ENCODE measurements at regions not wholly inside any gene's neighbourhood (a gene's known extent, or its start where the extent isn't known, plus 50 kb on each side); places are given as distances from the start of the nearest gene placed in this dataset.

- no peak for DNase-seq (ENCODE audit: low spot score)
- H3K27ac ChIP-seq: no peak overlapping the region
- H3K79me2 ChIP-seq: no peaks in the 10 kb centered on the region
- no peaks in the 10 kb centered on the region for H4K20me1 ChIP-seq (ENCODE audit: insufficient read depth, poor library complexity, severe bottlenecking)
- H3K4me2 ChIP-seq: no peak overlapping the region
- no peaks in the 10 kb centered on the region for H3K9me2 ChIP-seq (replicated peaks; ENCODE audit: insufficient read depth)
- no peaks in the 10 kb centered on the region for H3K27me3 ChIP-seq
- no peaks in the 10 kb centered on the region for H3K36me3 ChIP-seq (replicated peaks; ENCODE audit: insufficient read depth, low read depth)
- no peaks in the 10 kb centered on the region for H3K4me1 ChIP-seq (ENCODE audit: insufficient read depth)
- TF ChIP-seq EZH2 (IDR thresholded peaks at IDR 0.05; ENCODE audit: borderline replicate concordance) (no peak), EZH2phosphoT487 (IDR thresholded peaks at IDR 0.05; ENCODE audit: low read depth, severe bottlenecking, unreplicated experiment) (no peak)
- TF ChIP-seq, protein P1, sequence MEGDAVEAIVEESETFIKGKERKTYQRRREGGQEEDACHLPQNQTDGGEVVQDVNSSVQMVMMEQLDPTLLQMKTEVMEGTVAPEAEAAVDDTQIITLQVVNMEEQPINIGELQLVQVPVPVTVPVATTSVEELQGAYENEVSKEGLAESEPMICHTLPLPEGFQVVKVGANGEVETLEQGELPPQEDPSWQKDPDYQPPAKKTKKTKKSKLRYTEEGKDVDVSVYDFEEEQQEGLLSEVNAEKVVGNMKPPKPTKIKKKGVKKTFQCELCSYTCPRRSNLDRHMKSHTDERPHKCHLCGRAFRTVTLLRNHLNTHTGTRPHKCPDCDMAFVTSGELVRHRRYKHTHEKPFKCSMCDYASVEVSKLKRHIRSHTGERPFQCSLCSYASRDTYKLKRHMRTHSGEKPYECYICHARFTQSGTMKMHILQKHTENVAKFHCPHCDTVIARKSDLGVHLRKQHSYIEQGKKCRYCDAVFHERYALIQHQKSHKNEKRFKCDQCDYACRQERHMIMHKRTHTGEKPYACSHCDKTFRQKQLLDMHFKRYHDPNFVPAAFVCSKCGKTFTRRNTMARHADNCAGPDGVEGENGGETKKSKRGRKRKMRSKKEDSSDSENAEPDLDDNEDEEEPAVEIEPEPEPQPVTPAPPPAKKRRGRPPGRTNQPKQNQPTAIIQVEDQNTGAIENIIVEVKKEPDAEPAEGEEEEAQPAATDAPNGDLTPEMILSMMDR (IDR thresholded peaks at IDR 0.05; ENCODE audit: poor library complexity): no peak
- H2AFZ ChIP-seq: no peak overlapping the region
- no peak overlapping the region for H3K4me3 ChIP-seq
- WGBS (ENCODE audit: low lambda C conversion rate, missing lambda C conversion rate): 92% methylated on average over 39 of the region's 41 CpGs
- H3K9me3 ChIP-seq (ENCODE audit: low read depth): no peaks in the 10 kb centered on the region
Observed at GRCh38 chr12:38160318-38161122, 156.1 kb upstream of the ALG10B start.

- Histone ChIP-seq H3K27me3 (no peaks in the 10 kb centered on the region), H2AFZ (no peak overlapping the region), H3K27ac (no peak overlapping the region), H3K4me3 (no peak overlapping the region), H3K9me3 (ENCODE audit: low read depth) (no peaks in the 10 kb centered on the region), H3K36me3 (replicated peaks; ENCODE audit: insufficient read depth, low read depth) (no peaks in the 10 kb centered on the region), H3K4me1 (ENCODE audit: insufficient read depth) (no peaks in the 10 kb centered on the region), H3K4me2 (no peak overlapping the region), H3K79me2 (no peaks in the 10 kb centered on the region), H4K20me1 (ENCODE audit: insufficient read depth, poor library complexity, severe bottlenecking) (no peaks in the 10 kb centered on the region), H3K9me2 (replicated peaks; ENCODE audit: insufficient read depth) (no peaks in the 10 kb centered on the region)
- no peak for DNase-seq (ENCODE audit: low spot score)
- TF ChIP-seq, protein P1 (IDR thresholded peaks at IDR 0.05; ENCODE audit: poor library complexity): no peak
- no peak for TF ChIP-seq EZH2 (IDR thresholded peaks at IDR 0.05; ENCODE audit: borderline replicate concordance)
- no peak for TF ChIP-seq EZH2phosphoT487 (IDR thresholded peaks at IDR 0.05; ENCODE audit: low read depth, severe bottlenecking, unreplicated experiment)
- WGBS (ENCODE audit: low lambda C conversion rate, missing lambda C conversion rate): 89% methylated on average over 37 of the region's 38 CpGs
Observed at GRCh38 chr12:38161123-38162000, 155.2 kb upstream of the ALG10B start.

DNA sequence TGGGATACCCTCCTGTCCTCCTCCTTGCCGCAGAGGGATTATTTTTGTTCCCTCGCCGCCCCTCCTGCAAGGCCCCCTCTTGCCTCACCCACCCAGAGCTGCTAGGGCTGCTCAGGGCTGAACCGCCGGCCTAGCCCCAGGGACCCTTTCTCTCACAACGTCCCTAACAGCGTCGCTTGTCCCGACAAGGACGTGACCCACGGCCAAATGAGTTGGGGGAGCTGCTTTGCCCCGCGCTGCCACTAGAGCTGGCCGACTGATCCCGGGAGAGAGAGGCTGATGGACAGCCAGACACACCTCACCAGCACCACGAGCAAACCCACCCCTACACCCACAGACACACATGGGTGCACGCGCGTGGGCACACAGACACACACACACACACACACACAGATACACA lies 154.6 kb upstream of the ALG10B start:
- no peaks in the 10 kb centered on the region for H4K20me1 ChIP-seq (ENCODE audit: insufficient read depth, poor library complexity, severe bottlenecking)
- H3K4me1 ChIP-seq (ENCODE audit: insufficient read depth): no peaks in the 10 kb centered on the region
- H3K9me3 ChIP-seq (ENCODE audit: low read depth): no peaks in the 10 kb centered on the region
- no peak overlapping the region for H3K27ac ChIP-seq
- no peaks in the 10 kb centered on the region for H3K9me2 ChIP-seq (replicated peaks; ENCODE audit: insufficient read depth)
- TF ChIP-seq, protein P1 (IDR thresholded peaks at IDR 0.05; ENCODE audit: poor library complexity): no peak
- no peak overlapping the region for H3K4me2 ChIP-seq
- no peaks in the 10 kb centered on the region for H3K79me2 ChIP-seq
- no peaks in the 10 kb centered on the region for H3K27me3 ChIP-seq
- H3K4me3 ChIP-seq: no peak overlapping the region
- H2AFZ ChIP-seq: no peak overlapping the region
- no peak for DNase-seq (ENCODE audit: low spot score)
- WGBS (ENCODE audit: low lambda C conversion rate, missing lambda C conversion rate): 88% methylated on average over 18 of the region's 19 CpGs
- H3K36me3 ChIP-seq (replicated peaks; ENCODE audit: insufficient read depth, low read depth): no peaks in the 10 kb centered on the region
